Fibroblast of villous mesenchyme (primary cell): ENCODE measurements at regions not wholly inside any gene's neighbourhood (a gene's known extent, or its start where the extent isn't known, plus 50 kb on each side); places are given as distances from the start of the nearest gene placed in this dataset.
"Not testable (repeated sequence)": the region's sequence is repeated elsewhere in the genome, so short reads cannot be mapped to it uniquely, and the experiment has no call there.

Experiments
- DNase-seq: peaks from one replicate; pipeline ENCODE4 v3.0.0-alpha.2; 2010; ENCODE audit warnings: low read depth
- H3K4me3 ChIP-seq: 2 replicates; pipeline ENCODE4 v1.5.1; 2011; ENCODE audit warnings: low read depth, mild to moderate bottlenecking, low read length
- CTCF ChIP-seq: IDR thresholded peaks from 2 replicates; pipeline ENCODE4 v1.5.1; 2012; ENCODE audit warnings: low read depth, mild to moderate bottlenecking, low read length; ENCODE audit not compliant: insufficient read depth

GRCh38 chr2:142395291-142395690 is 264.5 kb upstream of the LRP1B start:
- no peak overlapping the region for H3K4me3 ChIP-seq
- DNase-seq: no peak
- TF ChIP-seq CTCF: no peak

- no peak for TF ChIP-seq CTCF
- H3K4me3 ChIP-seq: no peak overlapping the region
- DNase-seq: no peak
Observed at GRCh38 chr2:142380372-142380771, 249.6 kb upstream of the LRP1B start.

DNA sequence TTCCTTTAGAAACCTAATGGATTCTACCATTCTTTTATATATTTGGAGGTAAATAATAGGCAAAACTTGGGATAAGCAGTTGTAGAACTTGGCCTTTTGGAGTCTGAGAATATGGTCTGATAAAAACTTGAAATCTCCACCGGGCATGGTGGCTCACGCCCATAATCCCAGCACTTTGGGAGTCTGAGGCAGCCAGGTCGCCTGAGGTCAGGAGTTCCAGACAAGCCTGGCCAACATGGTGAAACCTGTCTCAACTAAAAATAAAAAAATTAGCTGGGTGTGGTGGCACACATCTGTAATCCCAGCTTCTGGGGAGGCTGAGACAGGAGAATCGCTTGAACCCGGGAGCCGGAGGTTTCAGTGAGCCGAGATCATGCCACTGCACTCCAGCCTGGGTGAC is 231.3 kb upstream of the LRP1B start:
- H3K4me3 ChIP-seq, DNase-seq: not testable (repeated sequence)

- no peak for DNase-seq
Observed at GRCh38 chr2:142347751-142348150, 216.9 kb upstream of the LRP1B start.

GRCh38 chr2:142339261-142339660 is 208.4 kb upstream of the LRP1B start:
- H3K4me3 ChIP-seq: no peak overlapping the region
- TF ChIP-seq CTCF: no peak
- no peak for DNase-seq

More at GRCh38 chr2:142347751-142348150, 216.9 kb upstream of the LRP1B start:
- no peak overlapping the region for H3K4me3 ChIP-seq
- no peak for TF ChIP-seq CTCF

DNA sequence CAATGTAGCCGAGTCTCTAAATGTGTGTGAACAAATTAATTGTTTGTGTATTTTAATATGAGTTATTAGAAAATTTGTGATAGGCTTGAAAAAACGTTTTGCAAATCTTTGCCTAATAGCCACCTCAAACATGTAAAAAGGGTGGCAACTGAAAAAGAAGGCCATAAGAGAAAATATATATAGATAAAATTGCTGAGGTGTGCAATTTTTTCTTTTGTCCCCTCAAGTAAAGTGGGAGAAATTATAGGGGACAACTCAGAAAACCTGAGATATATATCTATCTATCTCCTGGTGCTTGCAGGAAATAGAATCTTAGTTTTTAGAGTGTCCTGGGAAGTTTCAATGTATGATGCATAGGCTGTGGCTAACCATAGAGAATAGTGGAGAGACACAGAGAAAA is 201.4 kb upstream of the LRP1B start:
- no peak for TF ChIP-seq CTCF
- no peak overlapping the region for H3K4me3 ChIP-seq
- DNase-seq: no peak

GRCh38 chr2:142330458-142330857 is 199.6 kb upstream of the LRP1B start:
- DNase-seq: no peak
- no peak overlapping the region for H3K4me3 ChIP-seq
- TF ChIP-seq CTCF: no peak
